ENCODE measurements at regions not wholly inside any gene's neighbourhood (a gene's known extent, or its start where the extent isn't known, plus 50 kb on each side); places are given as distances from the start of the nearest gene placed in this dataset.

- Histone ChIP-seq H3K4me1 (ENCODE audit: control insufficient read depth in 2 of 2, insufficient read depth in 2 of 2, low read length in 2 of 2) (no peaks in the 10 kb centered on the region), H3K9ac (ENCODE audit: low read length) (no peak overlapping the region), H2AFZ (ENCODE audit: insufficient read depth, low read depth, low read length, poor library complexity, severe bottlenecking) (no peak overlapping the region), H3K4me3 (ENCODE audit: control extremely low read depth in 1 of 5, extremely low read depth in 1 of 5, insufficient read depth in 1 of 5, low read depth in 2 of 5, low read length in 4 of 5) (no peak overlapping the region), H4K20me1 (ENCODE audit: control insufficient read depth, insufficient read depth, low read length, poor library complexity, severe bottlenecking) (no peaks in the 10 kb centered on the region), H3K27me3 (replicated peaks in 1 of 4; ENCODE audit: control extremely low read depth in 1 of 4, control insufficient read depth in 3 of 4, insufficient read depth in 4 of 4, low read length in 3 of 4) (no peaks in the 10 kb centered on the region), H3K79me2 (ENCODE audit: control insufficient read depth, insufficient read depth, low read length) (no peaks in the 10 kb centered on the region), H3K9me3 (ENCODE audit: control extremely low read depth in 1 of 3, control insufficient read depth in 2 of 3, insufficient read depth in 1 of 3, low read length in 2 of 3) (peaks cover 0 to 7% (median 0%) of the 10 kb centered on the region in 3 donors), H3K4me2 (replicated peaks; ENCODE audit: low read depth, low read length, poor library complexity, severe bottlenecking) (no peak overlapping the region), H3K27ac (ENCODE audit: low read length in 2 of 2) (no peak overlapping the region), H3K36me3 (replicated peaks in 1 of 2; ENCODE audit: control extremely low read depth in 1 of 2, control insufficient read depth in 1 of 2, extremely low read depth in 1 of 2, insufficient read depth in 2 of 2, low read length in 1 of 2) (no peaks in the 10 kb centered on the region)
- H3K4me3 Mint-ChIP-seq = no peak overlapping the region
- ChIA-PET CTCF (no interaction called here), POLR2A (no interaction called here)
- no peak for ATAC-seq (ENCODE audit: low read depth)
- H3K4me1 Mint-ChIP-seq = no peaks in the 10 kb centered on the region
- DNase-seq = no peak
- 58% methylated on average over 7 of the region's 11 CpGs for WGBS (ENCODE audit: insufficient coverage)
- H3K27ac Mint-ChIP-seq = no peak overlapping the region
- peaks cover 4% of the 10 kb centered on the region for H3K9me3 Mint-ChIP-seq (ENCODE audit: insufficient read depth)
- TF ChIP-seq EZH2 (IDR thresholded peaks at IDR 0.05; ENCODE audit: borderline replicate concordance, insufficient read depth, low read depth, low read length, poor library complexity, severe bottlenecking) = no peak
- intact Hi-C loops (cut with micrococcal nuclease) = no loop called here
- H3K27me3 Mint-ChIP-seq = peaks cover 3% of the 10 kb centered on the region
Observed at GRCh38 chr5:168086104-168086610, 205.3 kb upstream of the WWC1 start.

GRCh38 chr5:168086746-168087145 lies 204.7 kb upstream of the WWC1 start:
- DNase-seq (no peak), ATAC-seq (ENCODE audit: low read depth) (no peak)
- Histone ChIP-seq H4K20me1 (ENCODE audit: control insufficient read depth, insufficient read depth, low read length, poor library complexity, severe bottlenecking) (no peaks in the 10 kb centered on the region), H3K4me1 (ENCODE audit: control insufficient read depth in 2 of 2, insufficient read depth in 2 of 2, low read length in 2 of 2) (no peaks in the 10 kb centered on the region), H3K9me3 (ENCODE audit: control extremely low read depth in 1 of 3, control insufficient read depth in 2 of 3, insufficient read depth in 1 of 3, low read length in 2 of 3) (peaks cover 0 to 7% (median 0%) of the 10 kb centered on the region in 3 donors), H3K4me3 (ENCODE audit: control extremely low read depth in 1 of 5, extremely low read depth in 1 of 5, insufficient read depth in 1 of 5, low read depth in 2 of 5, low read length in 4 of 5) (no peak overlapping the region), H3K9ac (ENCODE audit: low read length) (no peak overlapping the region), H2AFZ (ENCODE audit: insufficient read depth, low read depth, low read length, poor library complexity, severe bottlenecking) (no peak overlapping the region), H3K27ac (ENCODE audit: low read length in 2 of 2) (no peak overlapping the region), H3K27me3 (replicated peaks in 1 of 4; ENCODE audit: control extremely low read depth in 1 of 4, control insufficient read depth in 3 of 4, insufficient read depth in 4 of 4, low read length in 3 of 4) (no peaks in the 10 kb centered on the region), H3K79me2 (ENCODE audit: control insufficient read depth, insufficient read depth, low read length) (no peaks in the 10 kb centered on the region), H3K36me3 (replicated peaks in 1 of 2; ENCODE audit: control extremely low read depth in 1 of 2, control insufficient read depth in 1 of 2, extremely low read depth in 1 of 2, insufficient read depth in 2 of 2, low read length in 1 of 2) (no peaks in the 10 kb centered on the region), H3K4me2 (replicated peaks; ENCODE audit: low read depth, low read length, poor library complexity, severe bottlenecking) (no peak overlapping the region)
- WGBS (ENCODE audit: insufficient coverage) = 83% methylated on average over 1 of the region's 2 CpGs
- ChIA-PET CTCF (no interaction called here), POLR2A (no interaction called here)
- intact Hi-C loops (cut with micrococcal nuclease) = no loop called here
- TF ChIP-seq EZH2 (IDR thresholded peaks at IDR 0.05; ENCODE audit: borderline replicate concordance, insufficient read depth, low read depth, low read length, poor library complexity, severe bottlenecking) = no peak
- TF ChIP-seq CTCF (IDR thresholded peaks at IDR 0.05) = no peak
- H3K4me3 Mint-ChIP-seq = no peak overlapping the region
- H3K27ac Mint-ChIP-seq = no peak overlapping the region
- peaks cover 3% of the 10 kb centered on the region for H3K27me3 Mint-ChIP-seq
- no peaks in the 10 kb centered on the region for H3K4me1 Mint-ChIP-seq
- H3K9me3 Mint-ChIP-seq (ENCODE audit: insufficient read depth) = peaks cover 4% of the 10 kb centered on the region
